ENCODE measurements at regions not wholly inside any gene's neighbourhood (a gene's known extent, or its start where the extent isn't known, plus 50 kb on each side); places are given as distances from the start of the nearest gene placed in this dataset.
A peak's percentile ranks its signal among the peaks of the same experiment; 100 is the strongest.

GRCh38 chr3:120506828-120507774 is 56.3 kb upstream of the FSTL1 start:
- 0 out of 2 replicates have a peak overlapping the region, but pooled peaks have one; percentile 9 for H4K91ac ChIP-seq (ENCODE audit: insufficient read depth, low read depth, low read length)
- no peak overlapping the region for H3K56ac ChIP-seq (ENCODE audit: extremely low read depth, insufficient read depth, low read length)
- H2BK5ac ChIP-seq (ENCODE audit: low read depth, low read length, poor library complexity, severe bottlenecking) = no peak overlapping the region
- BruUV-seq (replicated peaks) = no TSS peak
- H3K9me1 ChIP-seq (ENCODE audit: insufficient read depth, low read length) = 0 out of 2 replicates have a peak, but pooled peaks cover 7% of the 10 kb centered on the region
- no peaks in the 10 kb centered on the region for H4K20me1 ChIP-seq (ENCODE audit: insufficient read depth, low read length)
- peak overlapping the region; percentile 45; the same call in 1 of the 2 replicates for H3K23ac ChIP-seq (ENCODE audit: low read depth, low read length)
- no peak overlapping the region for H3K4me2 ChIP-seq (ENCODE audit: low read depth, low read length)
- H3K9me3 ChIP-seq (ENCODE audit: control insufficient read depth, insufficient read depth, low read length) = peaks cover 2% of the 10 kb centered on the region; the same call in 1 of the 2 replicates
- no peak overlapping the region for H2AFZ ChIP-seq (replicated peaks; ENCODE audit: low read length, poor library complexity)
- H3K36me3 ChIP-seq (ENCODE audit: control insufficient read depth, insufficient read depth, low read length) = no peaks in the 10 kb centered on the region
- H3K4me3 ChIP-seq (ENCODE audit: insufficient read depth, low read depth, low read length) = no peak overlapping the region
- H2AK9ac ChIP-seq (replicated peaks; ENCODE audit: low read depth, low read length, poor library complexity) = no peak overlapping the region
- in situ Hi-C loops (cut with MboI; ENCODE audit: low sequenced_read_pairs) (no loop called here), intact Hi-C loops (cut with micrococcal nuclease) (loop anchor here (1.0 to 5.0 kb wide), 2 partner anchors 45 to 57 kb away; partner anchors contain the start of gene FSTL1), dilution Hi-C loops (cut with HindIII; ENCODE audit: low sequenced_read_pairs, unreplicated experiment) (no loop called here)
- no peak overlapping the region for H4K8ac ChIP-seq (ENCODE audit: low read depth in 2 of 2, low read length in 2 of 2)
- H3K27ac ChIP-seq (ENCODE audit: insufficient read depth, low read length) = no peak overlapping the region
- ChIA-PET CTCF (interaction anchor here (0.6 to 0.9 kb wide), 4 partner anchors 26 to 90 kb away, joined by 3 to 5 read pairs (median 4); no protein-coding TSS in a partner anchor), POLR2A (ENCODE audit: unreplicated experiment) (no interaction called here)
- H4K5ac ChIP-seq (ENCODE audit: low read depth, low read length) = no peak overlapping the region
- peaks cover 0 to 4% of the 10 kb centered on the region in 2 experiments; a peak in 2 of 4 replicates for H3K79me1 ChIP-seq (ENCODE audit: low read depth in 1 of 2, low read length in 2 of 2)
- peak overlapping the region; percentile 56 for H2AK5ac ChIP-seq (ENCODE audit: low read depth, low read length)
- TF ChIP-seq CTCF (conservative IDR thresholded peaks at IDR 0.05; ENCODE audit: low read depth, low read length) (peak; percentile 64), RAD21 (IDR thresholded peaks at IDR 0.05; ENCODE audit: low read length) (peak; percentile 61), ELK1 (IDR thresholded peaks at IDR 0.05; ENCODE audit: borderline replicate concordance, low read depth, low read length) (no peak), SMC3 (IDR thresholded peaks at IDR 0.05; ENCODE audit: low read depth, low read length) (peak; percentile 64), MAZ (IDR thresholded peaks at IDR 0.05; ENCODE audit: borderline replicate concordance, low read depth, low read length) (peak; percentile 26; the same call in 1 of the 2 replicates)
- ATAC-seq (ENCODE audit: low read depth) (peak; percentile 82), DNase-seq (peak; percentile 60)
- WGBS, 2 experiments (ENCODE audit: extremely low coverage in 2 of 2, insufficient read length in 1 of 2) = no CpG with 5 or more reads among the region's 10 CpGs
- 0 out of 2 replicates have a peak overlapping the region, but pooled peaks have one; percentile 4 for H2BK120ac ChIP-seq (ENCODE audit: low read depth, low read length)
- H2BK15ac ChIP-seq (ENCODE audit: low read depth, low read length) = no peak overlapping the region; the same call in 2 of the 3 replicates
- no peak overlapping the region for H3K18ac ChIP-seq (ENCODE audit: low read depth, low read length)
- H3K4me1 ChIP-seq (ENCODE audit: control insufficient read depth, insufficient read depth, low read length) = peaks cover 4% of the 10 kb centered on the region; the same call in 1 of the 2 replicates
- H3K9ac ChIP-seq (ENCODE audit: low read depth, low read length) = no peak overlapping the region
- H3K14ac ChIP-seq (replicated peaks; ENCODE audit: low read depth, low read length) = no peak overlapping the region; the same call in 1 of the 2 replicates
- H3K4ac ChIP-seq (ENCODE audit: low read depth, low read length) = 0 out of 2 replicates have a peak overlapping the region, but pooled peaks have one; percentile 7
- 0 out of 2 replicates have a peak overlapping the region, but pooled peaks have one; percentile 29 for H2BK20ac ChIP-seq (ENCODE audit: low read depth, low read length)
- no peaks in the 10 kb centered on the region for H3K27me3 ChIP-seq (ENCODE audit: control insufficient read depth, insufficient read depth, low read length)

Measured in IMR-90 (cell line).